Fibroblast of pulmonary artery (primary cell): ENCODE measurements at regions not wholly inside any gene's neighbourhood (a gene's known extent, or its start where the extent isn't known, plus 50 kb on each side); places are given as distances from the start of the nearest gene placed in this dataset.

Experiments used
- DNase-seq: peaks from one replicate; pipeline ENCODE4 v3.0.0-alpha.2; 2010; ENCODE audit warnings: low read depth
- H3K4me3 ChIP-seq: replicated peaks from 2 replicates; pipeline ENCODE4 v1.5.1; 2011; ENCODE audit warnings: low read depth, mild to moderate bottlenecking, control low read depth, low read length, moderate library complexity
- CTCF ChIP-seq: IDR thresholded peaks from 2 replicates; pipeline ENCODE4 v1.5.1; 2011; ENCODE audit warnings: mild to moderate bottlenecking, control low read depth, low read length, inconsistent platforms; ENCODE audit errors: missing control alignments

DNA sequence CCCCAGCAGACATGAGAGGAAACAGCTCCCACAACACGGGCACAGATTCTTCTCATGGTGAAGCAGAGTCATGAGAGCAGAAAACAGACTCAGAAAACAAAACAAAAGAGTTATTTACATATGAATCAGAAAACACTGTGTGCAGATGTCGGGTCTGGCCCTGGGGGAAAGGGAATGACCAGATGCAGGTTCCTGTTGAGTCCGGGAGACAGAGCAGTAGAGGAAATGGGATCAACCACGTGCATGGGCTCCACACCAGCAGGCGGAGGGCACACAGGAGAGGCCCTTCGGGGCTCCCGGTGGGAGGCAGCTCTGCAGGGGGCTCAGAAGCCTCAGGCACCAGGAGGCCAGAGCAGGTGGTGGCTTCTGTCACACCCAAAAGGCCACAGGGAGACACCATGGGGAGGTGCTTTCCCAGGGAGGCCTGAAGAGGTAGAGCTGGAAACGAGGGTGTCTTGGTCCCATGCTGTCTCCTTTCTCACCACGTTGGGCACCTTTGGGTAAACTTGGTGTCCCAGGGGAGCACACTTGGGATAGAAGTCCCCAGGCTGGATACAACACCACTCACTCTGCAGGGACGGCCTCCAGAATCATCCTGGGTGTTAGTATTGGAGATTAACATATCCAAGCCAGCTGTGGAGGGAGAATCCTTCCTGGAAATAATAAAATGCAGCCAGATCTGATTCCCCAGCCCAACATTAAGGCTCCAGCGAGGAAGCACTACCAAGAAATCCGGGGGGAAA lies 764.7 kb downstream of the BRD1 start:
- no peak for DNase-seq
- H3K4me3 ChIP-seq = no peak overlapping the region
- TF ChIP-seq CTCF = no peak

GRCh38 chr22:49062155-49062801 lies 765.4 kb downstream of the BRD1 start:
- TF ChIP-seq CTCF = no peak
- no peak overlapping the region for H3K4me3 ChIP-seq
- DNase-seq = no peak

DNA sequence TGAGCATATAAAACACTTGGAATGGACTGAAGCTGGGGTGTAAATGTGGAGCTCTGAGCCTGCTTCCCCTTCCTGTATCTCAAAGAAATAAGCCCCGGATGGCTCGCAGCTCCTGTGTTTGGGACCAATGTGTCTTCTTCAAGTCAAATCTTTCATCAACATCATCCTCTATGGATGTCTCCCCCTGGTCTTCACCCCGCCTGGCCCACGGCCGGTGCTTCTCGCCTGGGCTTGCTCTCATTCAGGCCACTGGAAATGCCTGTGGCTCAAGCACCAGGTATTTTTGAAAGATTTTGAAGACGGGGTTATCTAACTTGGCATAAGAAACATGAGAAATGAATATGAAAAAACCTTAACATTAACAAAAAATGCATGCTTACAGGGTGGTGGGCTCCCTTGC lies 769.8 kb downstream of the BRD1 start:
- DNase-seq = no peak
- no peak for TF ChIP-seq CTCF
- H3K4me3 ChIP-seq = no peak overlapping the region

GRCh38 chr22:49056301-49056700 lies 771.4 kb downstream of the BRD1 start:
- DNase-seq = no peak
- no peak for TF ChIP-seq CTCF
- no peak overlapping the region for H3K4me3 ChIP-seq

DNA sequence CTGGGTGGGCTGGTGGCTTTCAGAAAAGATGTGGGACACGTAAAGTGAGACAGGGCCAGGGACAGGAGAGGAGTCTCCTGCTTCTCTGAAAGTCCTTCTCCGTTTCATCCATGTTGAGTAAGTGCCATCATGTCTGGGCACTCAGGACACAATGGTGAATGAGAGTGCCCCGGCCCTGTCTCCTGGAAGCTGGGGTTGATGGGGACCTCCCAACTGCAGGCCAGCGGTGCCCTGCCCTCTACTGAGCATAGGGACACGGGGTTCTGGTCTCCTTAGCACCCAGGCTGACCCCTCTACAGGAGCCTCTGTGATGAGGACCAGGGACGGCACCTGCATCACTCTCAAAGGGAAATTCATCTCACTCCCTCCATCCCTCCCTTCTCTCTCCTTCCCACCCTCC lies 772.3 kb downstream of the BRD1 start:
- no peak for TF ChIP-seq CTCF
- no peak overlapping the region for H3K4me3 ChIP-seq
- DNase-seq = no peak

GRCh38 chr22:49053578-49053977 lies 774.1 kb downstream of the BRD1 start:
- H3K4me3 ChIP-seq = no peak overlapping the region
- TF ChIP-seq CTCF = no peak
- no peak for DNase-seq

- TF ChIP-seq CTCF = no peak
- no peak for DNase-seq
- no peak overlapping the region for H3K4me3 ChIP-seq
Observed at GRCh38 chr22:49052560-49052959, 775.1 kb downstream of the BRD1 start.
